Peyer's patch (tissue), 4 donors: ENCODE measurements at regions not wholly inside any gene's neighbourhood (a gene's known extent, or its start where the extent isn't known, plus 50 kb on each side); places are given as distances from the start of the nearest gene placed in this dataset.

Experiments
- CTCF ChIP-seq, 6 experiments: fragments of 450-650 bp in 4 of 6; fragments of 200-600 bp in 2 of 6; sonication (generic) in 1 of 6; IDR thresholded peaks; one replicate each; pipeline ENCODE4 v1.5.1; 2017 to 2019; ENCODE audit warnings: antibody characterized with exemption in 6 of 6, mild to moderate bottlenecking in 3 of 6, moderate library complexity in 1 of 6
- POLR2A ChIP-seq, 2 donors: fragments of 450-650 bp; IDR thresholded peaks; one replicate each; pipeline ENCODE4 v1.5.1; 2017; ENCODE audit warnings: antibody characterized with exemption in 2 of 2, mild to moderate bottlenecking in 2 of 2, moderate library complexity in 2 of 2

DNA sequence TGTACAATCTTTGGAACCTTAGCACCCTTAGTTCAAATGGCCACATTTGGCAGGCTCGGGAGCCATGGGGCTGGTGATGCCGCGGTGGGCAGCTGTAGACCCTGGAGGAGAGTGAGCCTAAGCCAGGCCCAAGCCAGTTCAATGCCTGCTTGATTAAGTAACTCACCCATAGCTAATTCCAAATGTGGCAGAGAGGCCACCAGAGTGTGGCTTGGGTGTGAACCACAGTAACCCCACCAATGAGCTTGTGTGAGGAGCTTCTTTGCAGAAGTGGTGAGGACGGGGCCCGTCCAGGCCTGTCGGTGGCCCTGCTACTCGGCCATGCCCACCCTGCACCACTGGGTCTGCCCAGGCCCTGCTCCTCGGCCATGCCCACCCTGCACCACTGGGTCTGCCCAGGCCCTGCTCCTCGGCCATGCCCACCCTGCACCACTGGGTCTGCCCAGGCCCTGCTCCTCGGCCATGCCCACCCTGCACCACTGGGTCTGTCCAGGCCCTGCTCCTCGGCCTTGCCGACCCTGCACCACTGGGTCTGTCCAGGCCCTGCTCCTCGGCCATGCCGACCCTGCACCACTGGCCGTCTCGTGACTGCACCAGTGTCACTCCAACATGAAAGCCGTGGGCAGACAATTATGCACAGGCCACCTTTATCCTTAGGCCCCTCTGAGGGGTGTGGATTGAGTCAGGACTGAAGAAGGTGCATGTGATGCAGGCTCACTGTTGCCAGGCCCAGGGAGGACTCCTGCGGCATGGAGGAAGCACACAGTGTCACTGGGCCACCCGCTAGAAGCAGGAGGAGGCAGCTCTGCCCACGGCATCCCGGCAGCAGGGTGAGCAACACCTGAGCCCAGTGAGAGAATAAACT is 75.4 kb downstream of the MRPL36 start:
- no peak for TF ChIP-seq CTCF (IDR thresholded peaks at IDR 0.05)
- TF ChIP-seq POLR2A (IDR thresholded peaks at IDR 0.05): no peak
